GM12878 (cell line): ENCODE measurements at regions not wholly inside any gene's neighbourhood (a gene's known extent, or its start where the extent isn't known, plus 50 kb on each side); places are given as distances from the start of the nearest gene placed in this dataset.

Experiments
- ATAC-seq: fragments of 200-7000 bp; cut with Tn5 transposase; 3 replicates; pipeline ENCODE4 v1.9.1; 2020; ENCODE audit warnings: mild to moderate bottlenecking, moderate library complexity
- BruUV-seq: library from RNA; stranded (reverse); fragments of 400-500 nt; replicated peaks from 2 replicates; lab custom pipeline; 2021; lab: Mats Ljungman, UMichigan
- CTCF ChIA-PET: fragments of 300-600 bp; sonication (Branson Sonifier 250); formaldehyde crosslinking; extraction: SDS; loops from one replicate; lab custom pipeline; 2021; ENCODE audit warnings: inconsistent platforms; lab: Yijun Ruan, JAX
- POLR2A ChIA-PET: fragments of 350-600 bp; formaldehyde crosslinking; extraction: SDS; loops from one replicate; lab custom pipeline; 2021; ENCODE audit warnings: inconsistent platforms; lab: Charles Lee
- RAD21 ChIA-PET: fragments of 300-600 bp; sonication (Branson Sonifier 250); formaldehyde crosslinking; loops from one replicate; lab custom pipeline; 2023; ENCODE audit warnings: antibody characterized with exemption; ENCODE audit not compliant: unreplicated experiment; lab: Charles Lee
- SMC1A ChIA-PET: fragments of 300-600 bp; sonication (Branson Sonifier 250); formaldehyde crosslinking; loops from one replicate; lab custom pipeline; 2023; ENCODE audit not compliant: unreplicated experiment, uncharacterized antibody; lab: Charles Lee
- DNase-seq: peaks from one replicate; pipeline ENCODE4 v3.0.0-alpha.2; 2011; ENCODE audit warnings: low read depth, low spot score
- FAIRE-seq: peaks from 3 replicates; lab custom pipeline; 2011; peaks lifted over from hg19 to GRCh38; lab: Jason Lieb, UNC
- H2AFZ ChIP-seq: 2 replicates; pipeline ENCODE4 v1.6.0; 2011; ENCODE audit warnings: low read depth, low read length, control low read depth; ENCODE audit not compliant: control insufficient read depth
- H3K27ac ChIP-seq: 2 replicates; pipeline ENCODE4 v1.5.1; 2011; ENCODE audit warnings: control low read depth; ENCODE audit not compliant: control insufficient read depth, insufficient read depth
- H3K27me3 ChIP-seq, 2 experiments: replicated peaks in 1 of 2; 2 replicates each; pipeline versions ENCODE4 v1.6.0 to v1.6.1; 2011; ENCODE audit warnings: low read length in 1 of 2; ENCODE audit not compliant: control insufficient read depth in 2 of 2, insufficient read depth in 2 of 2
- H3K36me3 ChIP-seq, 2 experiments: 2 replicates each; pipeline ENCODE4 v1.5.1; 2011; ENCODE audit warnings: low read length in 1 of 2; ENCODE audit not compliant: control insufficient read depth in 2 of 2, insufficient read depth in 2 of 2
- H3K4me1 ChIP-seq: 2 replicates; pipeline ENCODE4 v1.6.1; 2011; ENCODE audit warnings: mild to moderate bottlenecking, low read length, moderate library complexity, mixed read lengths; ENCODE audit not compliant: control insufficient read depth, insufficient read depth
- H3K4me2 ChIP-seq: 2 replicates; pipeline ENCODE4 v1.6.0; 2011; ENCODE audit warnings: control low read depth; ENCODE audit not compliant: control insufficient read depth, insufficient read depth
- H3K4me3 ChIP-seq: fragments of 200-600 bp; sonication (generic); 2 replicates; pipeline ENCODE4 v1.5.1; 2016
- H3K79me2 ChIP-seq: 2 replicates; pipeline ENCODE4 v1.6.0; 2011; ENCODE audit warnings: low read length; ENCODE audit not compliant: control insufficient read depth, insufficient read depth
- H3K9ac ChIP-seq: 2 replicates; pipeline ENCODE4 v1.8.0; 2011; ENCODE audit warnings: low read length, control low read depth, mixed read lengths; ENCODE audit not compliant: control insufficient read depth, insufficient read depth
- H3K9me3 ChIP-seq: replicated peaks from 3 replicates; pipeline ENCODE4 v1.5.1; 2011; ENCODE audit warnings: mild to moderate bottlenecking, low read length; ENCODE audit not compliant: control insufficient read depth, insufficient read depth
- H4K20me1 ChIP-seq: 2 replicates; pipeline ENCODE4 v1.6.0; 2011; ENCODE audit not compliant: control insufficient read depth, insufficient read depth
- ATF2 ChIP-seq: IDR thresholded peaks from 2 replicates; pipeline ENCODE4 v1.6.1; 2012; ENCODE audit warnings: low read length, inconsistent platforms
- CREM ChIP-seq: IDR thresholded peaks from 2 replicates; pipeline ENCODE4 v1.6.1; 2014; ENCODE audit warnings: antibody characterized with exemption, low read depth
- E4F1 ChIP-seq: fragments of 450-650 bp; IDR thresholded peaks from 2 replicates; pipeline ENCODE4 v1.6.1; 2018; ENCODE audit warnings: borderline replicate concordance, mild to moderate bottlenecking; ENCODE audit not compliant: partially characterized antibody
- HCFC1 ChIP-seq: fragments of 150-350 bp; IDR thresholded peaks from 2 replicates; pipeline ENCODE4 v1.6.1; 2014; ENCODE audit warnings: low read length
- IRF4 ChIP-seq: IDR thresholded peaks from 2 replicates; pipeline ENCODE4 v1.6.1; 2011; ENCODE audit warnings: low read depth, low read length
- JUND ChIP-seq: IDR thresholded peaks from 2 replicates; pipeline ENCODE4 v1.6.1; 2012; ENCODE audit warnings: low read depth, mild to moderate bottlenecking, low read length, improper control_type of control experiment, moderate library complexity
- PKNOX1 ChIP-seq: fragments of 450-650 bp; IDR thresholded peaks from 2 replicates; pipeline ENCODE4 v1.6.1; 2016; ENCODE audit warnings: mild to moderate bottlenecking
- RBBP5 ChIP-seq: fragments of 200-600 bp; sonication (generic); conservative IDR thresholded peaks from 2 replicates; pipeline ENCODE4 v1.6.1; 2016
- SMC3 ChIP-seq: IDR thresholded peaks from 2 replicates; pipeline ENCODE4 v1.6.1; 2011; ENCODE audit warnings: low read length, improper control_type of control experiment, borderline replicate concordance
- SUZ12 ChIP-seq: fragments of 200-600 bp; sonication (generic); IDR thresholded peaks from one replicate; pipeline ENCODE4 v1.6.1; 2018; ENCODE audit warnings: antibody characterized with exemption, mild to moderate bottlenecking; ENCODE audit not compliant: unreplicated experiment
- ZNF274 ChIP-seq: IDR thresholded peaks from one replicate; pipeline ENCODE4 v1.8.0; 2011; ENCODE audit not compliant: insufficient read length, insufficient read depth
- ZNF622 ChIP-seq: fragments of 450-650 bp; IDR thresholded peaks from 2 replicates; pipeline ENCODE4 v1.6.1; 2017; ENCODE audit warnings: mild to moderate bottlenecking, inconsistent platforms
- WGBS: methylation state at CpG from one replicate; pipeline ENCODE4 v1.1.6; 2016; ENCODE audit warnings: low lambda C conversion rate; ENCODE audit not compliant: insufficient replicate concordance, insufficient coverage; ENCODE audit errors: missing lambda C conversion rate; 5-methylcytosine and 5-hydroxymethylcytosine counted together
- in situ Hi-C: fragments of 300-500 bp; cut with MboI; formaldehyde crosslinking; loops from 9 replicates; pipeline ENCODE4 v1.14.3; 2018; ENCODE audit warnings: mixed read lengths
- intact Hi-C: fragments of 100-400 bp; cut with micrococcal nuclease; formaldehyde crosslinking; loops from one replicate; pipeline ENCODE4 v1.14.2; 2022; ENCODE audit not compliant: unreplicated experiment
- TF ChIP-seq, protein P1 (sequence below): fragments of 450-650 bp; formaldehyde crosslinking; IDR thresholded peaks from 2 replicates; pipeline ENCODE4 v1.5.0; 2022; ENCODE audit warnings: mild to moderate bottlenecking, missing genetic modification characterization

GRCh38 chr2:65628156-65628555, 195.8 kb upstream of the SPRED2 start:
- intact Hi-C loops (no loop called here), in situ Hi-C loops (no loop called here)
- ChIA-PET CTCF (interaction anchor here (1.6 kb wide), 1 partner anchor 12 kb away, joined by 5 read pairs; no protein-coding TSS in a partner anchor), POLR2A (no interaction called here), SMC1A (interaction anchor here (2.8 kb wide), 1 partner anchor 11 kb away, joined by 8 read pairs; no protein-coding TSS in a partner anchor), RAD21 (no interaction called here)
- Histone ChIP-seq H3K4me3 (no peak overlapping the region), H3K9ac (no peak overlapping the region), H3K9me3 (no peaks in the 10 kb centered on the region), H3K4me1 (peaks cover 4% of the 10 kb centered on the region; the same call in 1 of the 2 replicates), H3K27ac (no peak overlapping the region), H3K79me2 (no peaks in the 10 kb centered on the region), H3K27me3 (no peaks in the 10 kb centered on the region; a peak in 1 of 4 replicates), H4K20me1 (no peaks in the 10 kb centered on the region), H3K36me3 (no peaks in the 10 kb centered on the region), H3K4me2 (no peak overlapping the region), H2AFZ (no peak overlapping the region)
- no peak for FAIRE-seq
- DNase-seq: no peak
- no peak for ATAC-seq
- WGBS: 94% methylated on average over 2 of the region's 2 CpGs
- no TSS peak for BruUV-seq
- TF ChIP-seq, protein P1, sequence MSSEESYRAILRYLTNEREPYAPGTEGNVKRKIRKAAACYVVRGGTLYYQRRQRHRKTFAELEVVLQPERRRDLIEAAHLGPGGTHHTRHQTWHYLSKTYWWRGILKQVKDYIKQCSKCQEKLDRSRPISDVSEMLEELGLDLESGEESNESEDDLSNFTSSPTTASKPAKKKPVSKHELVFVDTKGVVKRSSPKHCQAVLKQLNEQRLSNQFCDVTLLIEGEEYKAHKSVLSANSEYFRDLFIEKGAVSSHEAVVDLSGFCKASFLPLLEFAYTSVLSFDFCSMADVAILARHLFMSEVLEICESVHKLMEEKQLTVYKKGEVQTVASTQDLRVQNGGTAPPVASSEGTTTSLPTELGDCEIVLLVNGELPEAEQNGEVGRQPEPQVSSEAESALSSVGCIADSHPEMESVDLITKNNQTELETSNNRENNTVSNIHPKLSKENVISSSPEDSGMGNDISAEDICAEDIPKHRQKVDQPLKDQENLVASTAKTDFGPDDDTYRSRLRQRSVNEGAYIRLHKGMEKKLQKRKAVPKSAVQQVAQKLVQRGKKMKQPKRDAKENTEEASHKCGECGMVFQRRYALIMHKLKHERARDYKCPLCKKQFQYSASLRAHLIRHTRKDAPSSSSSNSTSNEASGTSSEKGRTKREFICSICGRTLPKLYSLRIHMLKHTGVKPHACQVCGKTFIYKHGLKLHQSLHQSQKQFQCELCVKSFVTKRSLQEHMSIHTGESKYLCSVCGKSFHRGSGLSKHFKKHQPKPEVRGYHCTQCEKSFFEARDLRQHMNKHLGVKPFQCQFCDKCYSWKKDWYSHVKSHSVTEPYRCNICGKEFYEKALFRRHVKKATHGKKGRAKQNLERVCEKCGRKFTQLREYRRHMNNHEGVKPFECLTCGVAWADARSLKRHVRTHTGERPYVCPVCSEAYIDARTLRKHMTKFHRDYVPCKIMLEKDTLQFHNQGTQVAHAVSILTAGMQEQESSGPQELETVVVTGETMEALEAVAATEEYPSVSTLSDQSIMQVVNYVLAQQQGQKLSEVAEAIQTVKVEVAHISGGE (CRISPR knock-in tag): no peak
- TF ChIP-seq CREM (no peak), IRF4 (no peak), ZNF274 (no peak), ATF2 (no peak), PKNOX1 (no peak), SUZ12 (no peak), ZNF622 (no peak), JUND (no peak), HCFC1 (no peak), RBBP5 (no peak), SMC3 (no peak), E4F1 (no peak)
